Urinary bladder (tissue), 3 donors: ENCODE measurements at regions not wholly inside any gene's neighbourhood (a gene's known extent, or its start where the extent isn't known, plus 50 kb on each side); places are given as distances from the start of the nearest gene placed in this dataset.
A peak's percentile ranks its signal among the peaks of the same experiment; 100 is the strongest.

ENCODE experiments used
- DNase-seq: peaks from one replicate; pipeline ENCODE4 v3.0.0-alpha.2; 2015; ENCODE audit errors: extremely low spot score
- H3K27ac ChIP-seq: one replicate; pipeline ENCODE4 v1.5.1; 2013; ENCODE audit warnings: low read depth, mild to moderate bottlenecking, moderate library complexity
- H3K36me3 ChIP-seq: one replicate; pipeline ENCODE4 v1.6.1; 2013; ENCODE audit warnings: mild to moderate bottlenecking, moderate library complexity; ENCODE audit not compliant: insufficient read depth
- H3K4me1 ChIP-seq: one replicate; pipeline ENCODE4 v1.6.1; 2013; ENCODE audit warnings: mild to moderate bottlenecking, moderate library complexity; ENCODE audit not compliant: insufficient read depth
- H3K4me3 ChIP-seq: one replicate; pipeline ENCODE4 v1.5.1; 2013; ENCODE audit warnings: low read depth, low read length
- WGBS: extraction: QIAGEN DNeasy Blood & Tissue Kit; methylation state at CpG from one replicate; pipeline ENCODE4 v1.1.7; 2013; 5-methylcytosine and 5-hydroxymethylcytosine counted together
- donor health status: healthy with polysubstance abuse.
- donor health status: healthy.

DNA sequence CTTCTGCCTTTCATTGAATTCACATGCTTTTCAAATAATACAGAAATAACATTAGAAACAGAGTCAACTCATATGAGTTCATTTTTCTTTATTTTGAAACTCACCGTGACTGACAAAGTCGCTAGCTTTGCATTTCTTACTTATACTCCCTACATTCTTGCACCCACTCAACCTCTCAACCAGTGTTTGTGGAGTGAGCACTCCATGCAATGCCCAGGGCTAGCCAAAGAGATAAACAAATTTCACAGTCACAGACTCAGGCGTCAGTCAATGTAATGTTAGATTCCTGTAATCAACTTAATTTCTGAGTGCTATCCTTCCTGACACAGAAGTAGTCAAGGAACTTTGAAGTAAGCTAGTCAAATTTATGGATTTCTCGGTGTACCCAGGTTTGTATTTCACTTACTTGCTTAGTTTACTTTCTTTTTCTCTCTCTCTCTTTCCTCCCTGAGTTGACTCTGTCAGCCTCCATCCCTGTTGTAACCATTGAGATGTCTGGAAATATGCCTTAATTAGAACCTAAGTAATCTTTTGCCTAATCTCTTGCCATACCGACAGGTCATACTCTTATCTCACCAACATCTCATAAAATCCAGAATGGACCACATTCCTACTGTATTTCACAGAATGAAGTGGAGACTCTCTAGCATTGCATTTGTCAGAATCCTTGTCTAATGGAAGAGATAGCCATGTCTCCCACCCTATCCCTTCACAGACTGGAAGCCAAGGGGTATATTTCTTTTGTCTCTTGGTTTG lies 413.0 kb downstream of the AEBP2 start:
- WGBS, result 88% methylated on average over 5 of the region's 5 CpGs
- H3K4me1 ChIP-seq, result no peaks in the 10 kb centered on the region
- no peak overlapping the region for H3K27ac ChIP-seq
- no peaks in the 10 kb centered on the region for H3K36me3 ChIP-seq
- no peak overlapping the region for H3K4me3 ChIP-seq
- DNase-seq, result no peak

GRCh38 chr12:19855851-19856250 lies 416.6 kb downstream of the AEBP2 start:
- WGBS, result 41% methylated on average over 4 of the region's 4 CpGs
- no peak for DNase-seq
- H3K4me3 ChIP-seq, result no peak overlapping the region
- H3K36me3 ChIP-seq, result no peaks in the 10 kb centered on the region
- H3K4me1 ChIP-seq, result no peaks in the 10 kb centered on the region
- H3K27ac ChIP-seq, result no peak overlapping the region

DNA sequence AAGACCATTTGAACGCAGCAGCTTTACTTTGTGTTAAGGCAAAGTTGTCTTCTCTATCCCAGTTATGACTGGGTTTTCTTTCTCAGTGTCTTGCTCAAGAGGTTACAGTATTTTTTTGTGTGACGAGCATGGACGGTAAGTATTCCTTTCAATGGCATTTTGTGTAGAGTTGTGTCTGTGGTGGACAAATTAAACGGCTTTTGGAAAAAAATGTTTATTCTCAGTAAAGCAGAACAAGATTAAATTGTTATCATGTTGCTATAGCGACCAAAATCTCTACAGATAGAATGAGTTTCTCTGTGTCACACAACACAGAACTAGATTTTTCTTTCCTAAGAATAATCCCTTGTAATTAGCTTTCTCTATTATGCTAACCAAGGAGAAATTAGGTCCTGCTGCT lies 417.1 kb downstream of the AEBP2 start:
- no peak for DNase-seq
- Histone ChIP-seq H3K27ac (peak overlapping the region; percentile 50), H3K4me3 (no peak overlapping the region), H3K4me1 (no peaks in the 10 kb centered on the region), H3K36me3 (no peaks in the 10 kb centered on the region)
- 38% methylated on average over 5 of the region's 5 CpGs for WGBS

GRCh38 chr12:19857204-19857603 lies 417.9 kb downstream of the AEBP2 start:
- DNase-seq, result no peak
- H3K4me3 ChIP-seq, result no peak overlapping the region
- 86% methylated on average over 5 of the region's 5 CpGs for WGBS
- H3K4me1 ChIP-seq, result no peaks in the 10 kb centered on the region
- H3K27ac ChIP-seq, result no peak overlapping the region
- H3K36me3 ChIP-seq, result no peaks in the 10 kb centered on the region

DNA sequence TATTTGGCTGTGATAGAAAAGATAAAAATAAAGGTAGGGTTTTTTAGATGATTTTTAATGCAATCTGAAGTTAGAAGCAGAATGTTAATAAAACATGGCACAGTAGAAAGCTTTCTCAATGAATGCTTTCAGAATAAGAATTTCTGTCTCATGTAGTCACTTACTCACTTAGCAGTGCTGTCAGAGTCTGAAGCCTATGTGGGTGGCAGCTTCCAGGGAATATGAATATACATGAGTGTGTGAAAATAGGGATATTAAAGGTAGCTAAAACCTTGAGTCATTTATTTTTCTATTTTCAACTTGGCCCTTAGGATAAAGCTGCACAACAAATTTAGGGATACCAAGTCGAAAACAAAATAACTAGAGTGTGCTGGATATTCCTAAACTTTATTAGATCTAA lies 427.9 kb downstream of the AEBP2 start:
- H3K4me3 ChIP-seq, result no peak overlapping the region
- WGBS, result 90% methylated on average over 1 of the region's 1 CpG

GRCh38 chr12:19867970-19868369 lies 428.7 kb downstream of the AEBP2 start:
- Histone ChIP-seq H3K4me3 (no peak overlapping the region), H3K4me1 (no peaks in the 10 kb centered on the region), H3K27ac (no peak overlapping the region), H3K36me3 (no peaks in the 10 kb centered on the region)
- 23% methylated on average over 2 of the region's 2 CpGs for WGBS
- no peak for DNase-seq

More for the DNA sequence above, 427.9 kb downstream of the AEBP2 start:
- Histone ChIP-seq H3K36me3 (no peaks in the 10 kb centered on the region), H3K27ac (no peak overlapping the region), H3K4me1 (no peaks in the 10 kb centered on the region)
- no peak for DNase-seq

- Histone ChIP-seq H3K4me3 (no peak overlapping the region), H3K36me3 (no peaks in the 10 kb centered on the region), H3K27ac (no peak overlapping the region), H3K4me1 (no peaks in the 10 kb centered on the region)
- DNase-seq, result no peak
- WGBS, result 75% methylated on average over 5 of the region's 5 CpGs
Observed at GRCh38 chr12:19869413-19869812, 430.1 kb downstream of the AEBP2 start.

- Histone ChIP-seq H3K36me3 (no peaks in the 10 kb centered on the region), H3K27ac (no peak overlapping the region), H3K4me1 (no peaks in the 10 kb centered on the region), H3K4me3 (no peak overlapping the region)
- no peak for DNase-seq
- WGBS, result 89% methylated on average over 9 of the region's 9 CpGs
Observed at GRCh38 chr12:19872621-19873540, 433.6 kb downstream of the AEBP2 start.

- H3K4me1 ChIP-seq, result no peaks in the 10 kb centered on the region
Observed at GRCh38 chr12:19880076-19880475, 440.8 kb downstream of the AEBP2 start.

GRCh38 chr12:19880721-19881120 lies 441.4 kb downstream of the AEBP2 start:
- no peak overlapping the region for H3K27ac ChIP-seq
- no peak overlapping the region for H3K4me3 ChIP-seq
- H3K4me1 ChIP-seq, result no peaks in the 10 kb centered on the region
- H3K36me3 ChIP-seq, result no peaks in the 10 kb centered on the region
- DNase-seq, result no peak

More at GRCh38 chr12:19880076-19880475, 440.8 kb downstream of the AEBP2 start:
- Histone ChIP-seq H3K4me3 (no peak overlapping the region), H3K27ac (no peak overlapping the region), H3K36me3 (no peaks in the 10 kb centered on the region)
- no peak for DNase-seq

DNA sequence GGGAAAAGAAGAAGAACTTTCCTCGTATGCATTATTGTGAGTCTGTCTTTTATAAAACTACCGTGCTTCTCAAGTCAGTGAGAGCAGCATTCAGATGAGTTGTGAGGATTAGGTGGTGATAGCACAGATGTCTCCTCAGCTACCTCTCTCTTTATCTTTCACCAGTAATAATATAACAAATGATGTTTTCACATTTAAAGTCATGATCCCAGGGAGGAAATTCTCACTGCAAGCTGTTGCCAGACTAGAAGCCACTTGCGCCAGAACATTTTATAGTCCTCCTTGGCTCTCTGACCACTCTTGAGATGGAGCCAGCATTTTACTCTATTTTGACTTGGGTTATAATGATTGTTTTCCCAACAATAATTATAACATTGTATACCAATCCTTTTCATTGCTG lies 443.1 kb downstream of the AEBP2 start:
- 20% methylated on average over 3 of the region's 3 CpGs for WGBS
- Histone ChIP-seq H3K27ac (no peak overlapping the region), H3K4me3 (no peak overlapping the region)

DNA sequence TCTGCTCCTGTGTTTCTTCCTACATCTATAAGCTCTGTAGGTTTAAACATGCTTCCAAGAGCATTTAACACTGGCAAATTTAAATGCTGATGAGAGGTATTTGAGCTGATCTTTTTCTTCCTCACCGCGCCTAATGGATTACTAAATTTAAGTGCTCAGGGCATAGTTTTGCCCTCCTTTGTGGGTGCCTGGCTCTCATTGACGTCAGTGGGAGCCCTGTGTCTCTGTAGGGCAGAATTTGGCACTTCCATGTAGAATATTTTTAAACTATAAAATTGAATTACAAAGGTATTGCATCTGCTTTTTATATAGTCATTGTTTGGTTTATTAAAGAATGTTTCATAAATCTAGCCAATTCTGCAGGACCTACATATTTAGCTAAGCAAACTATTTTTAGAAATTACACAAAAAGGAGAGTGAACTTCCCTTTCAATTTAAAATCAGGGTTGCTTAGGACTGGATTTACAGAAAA lies 444.8 kb downstream of the AEBP2 start:
- Histone ChIP-seq H3K4me1 (no peaks in the 10 kb centered on the region), H3K4me3 (no peak overlapping the region), H3K27ac (no peak overlapping the region), H3K36me3 (no peaks in the 10 kb centered on the region)
- WGBS, result 41% methylated on average over 3 of the region's 3 CpGs
- no peak for DNase-seq

More for the DNA sequence above, 443.1 kb downstream of the AEBP2 start:
- Histone ChIP-seq H3K36me3 (no peaks in the 10 kb centered on the region), H3K4me1 (no peaks in the 10 kb centered on the region)
- no peak for DNase-seq

GRCh38 chr12:19885093-19885812 lies 446.0 kb downstream of the AEBP2 start:
- 61% methylated on average over 8 of the region's 8 CpGs for WGBS
- H3K4me3 ChIP-seq, result no peak overlapping the region
- H3K36me3 ChIP-seq, result no peaks in the 10 kb centered on the region
- no peak for DNase-seq
- no peak overlapping the region for H3K27ac ChIP-seq
- H3K4me1 ChIP-seq, result no peaks in the 10 kb centered on the region
